HUES64 (cell line): ENCODE measurements at regions not wholly inside any gene's neighbourhood (a gene's known extent, or its start where the extent isn't known, plus 50 kb on each side); places are given as distances from the start of the nearest gene placed in this dataset.

Experiments
- H3K27ac ChIP-seq: 2 replicates; pipeline ENCODE4 v1.7.0; 2013; ENCODE audit warnings: low read depth, low read length, inconsistent platforms
- H3K27me3 ChIP-seq: 2 replicates; pipeline ENCODE4 v1.6.1; 2013; ENCODE audit warnings: mild to moderate bottlenecking, low read length; ENCODE audit not compliant: insufficient read depth
- H3K36me3 ChIP-seq: 2 replicates; pipeline ENCODE4 v1.6.1; 2013; ENCODE audit warnings: mild to moderate bottlenecking, low read length; ENCODE audit not compliant: insufficient read depth
- H3K4me1 ChIP-seq: 2 replicates; pipeline ENCODE4 v1.6.1; 2013; ENCODE audit warnings: mild to moderate bottlenecking, low read length, moderate library complexity; ENCODE audit not compliant: insufficient read depth
- H3K4me3 ChIP-seq: 2 replicates; pipeline ENCODE4 v1.5.1; 2013; ENCODE audit warnings: mild to moderate bottlenecking, low read length, moderate library complexity
- H3K9ac ChIP-seq: 2 replicates; pipeline ENCODE4 v1.6.1; 2013; ENCODE audit warnings: mild to moderate bottlenecking, low read depth, low read length
- H3K9me3 ChIP-seq: 2 replicates; pipeline ENCODE4 v1.6.1; 2013; ENCODE audit warnings: low read depth, low read length; ENCODE audit not compliant: insufficient read depth
- WGBS: fragments of 150-250, 120-280 bp; methylation state at CpG from one replicate; pipeline ENCODE4 v1.1.7; 2013; ENCODE audit warnings: missing lambda C conversion rate; 5-methylcytosine and 5-hydroxymethylcytosine counted together

DNA sequence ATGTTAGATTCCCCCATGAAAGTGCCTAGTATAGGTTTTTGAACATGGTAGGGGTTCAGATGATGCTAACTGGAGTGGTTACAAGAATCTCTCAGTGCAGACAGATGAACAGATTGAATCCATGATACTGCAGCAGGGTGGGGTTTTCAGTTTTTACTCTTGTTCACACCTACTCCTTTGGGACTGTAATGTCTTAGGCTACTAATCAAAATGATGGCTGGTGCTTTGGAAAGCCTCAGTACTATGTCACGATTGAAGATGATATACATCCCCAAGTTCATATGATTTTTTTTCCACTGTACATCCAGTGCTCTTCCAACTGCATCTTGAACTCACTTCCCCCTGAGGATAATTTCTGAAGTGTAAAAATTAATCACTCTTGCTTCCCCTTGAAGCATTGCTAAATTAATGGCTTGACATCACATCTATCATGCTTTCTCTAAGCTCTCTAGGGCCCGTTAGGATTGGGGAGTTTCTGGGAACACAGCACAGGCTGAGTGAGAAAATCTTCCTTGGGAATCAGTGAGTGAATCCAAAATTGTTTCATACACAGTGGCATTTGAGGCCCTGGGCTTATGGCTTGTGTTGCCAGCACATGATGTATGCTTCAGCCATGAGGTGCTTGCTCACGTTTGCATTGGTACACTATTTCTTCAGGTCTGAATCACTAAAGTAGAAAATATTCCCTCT is 115.0 kb upstream of the TPRG1 start:
- Histone ChIP-seq H3K27me3 (no peaks in the 10 kb centered on the region), H3K27ac (no peak overlapping the region), H3K36me3 (no peaks in the 10 kb centered on the region), H3K4me3 (no peak overlapping the region), H3K9me3 (no peaks in the 10 kb centered on the region), H3K9ac (no peak overlapping the region), H3K4me1 (no peaks in the 10 kb centered on the region)
- 82% methylated on average over 3 of the region's 3 CpGs for WGBS

DNA sequence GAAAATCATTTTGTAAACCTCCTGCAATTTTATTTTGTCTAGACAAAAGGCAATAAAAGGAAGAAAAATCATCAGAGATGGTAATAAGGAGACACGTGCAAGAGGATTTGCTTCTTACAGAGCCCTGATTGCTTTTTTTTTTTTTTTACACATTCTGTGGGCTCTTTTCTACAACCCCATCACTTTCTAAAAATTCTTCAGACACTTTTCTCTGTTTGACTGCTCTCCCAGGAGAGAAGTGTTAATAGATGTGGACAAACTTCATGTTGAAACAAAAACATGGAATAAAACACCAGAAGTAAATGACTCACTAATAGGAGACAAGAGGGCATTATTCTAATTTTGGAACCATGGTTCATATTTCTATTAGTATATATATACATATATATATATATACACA is 114.4 kb upstream of the TPRG1 start:
- no peak overlapping the region for H3K4me3 ChIP-seq
- no peaks in the 10 kb centered on the region for H3K36me3 ChIP-seq
- no peak overlapping the region for H3K27ac ChIP-seq
- H3K4me1 ChIP-seq, result no peaks in the 10 kb centered on the region
- no peaks in the 10 kb centered on the region for H3K27me3 ChIP-seq
- H3K9me3 ChIP-seq, result no peaks in the 10 kb centered on the region
- 100% methylated on average over 1 of the region's 1 CpG for WGBS
- no peak overlapping the region for H3K9ac ChIP-seq

DNA sequence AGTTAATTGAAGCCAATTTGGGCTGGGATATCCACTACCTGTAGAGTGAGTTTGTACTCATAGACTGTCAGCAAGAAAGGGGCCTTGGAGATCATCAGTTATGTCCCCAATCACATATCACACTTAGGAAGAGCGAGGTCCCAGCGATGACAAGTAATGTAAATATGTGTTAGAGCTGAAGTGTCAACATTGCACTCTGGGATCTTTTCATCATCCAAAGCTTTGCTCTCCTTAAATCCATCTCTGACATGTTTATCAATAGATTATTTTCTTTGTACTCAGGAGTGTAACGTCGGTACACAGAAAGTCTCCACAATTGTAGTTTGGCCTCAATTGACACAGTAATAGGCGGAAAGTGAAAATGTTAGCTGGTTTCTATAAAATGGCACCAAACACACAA is 113.7 kb upstream of the TPRG1 start:
- no peaks in the 10 kb centered on the region for H3K4me1 ChIP-seq
- peaks cover under 1% of the 10 kb centered on the region; the same call in 1 of the 2 replicates for H3K9me3 ChIP-seq
- WGBS, result 95% methylated on average over 4 of the region's 5 CpGs
- H3K36me3 ChIP-seq, result no peaks in the 10 kb centered on the region
- no peak overlapping the region for H3K27ac ChIP-seq
- H3K9ac ChIP-seq, result no peak overlapping the region
- no peak overlapping the region for H3K4me3 ChIP-seq
- H3K27me3 ChIP-seq, result no peaks in the 10 kb centered on the region

DNA sequence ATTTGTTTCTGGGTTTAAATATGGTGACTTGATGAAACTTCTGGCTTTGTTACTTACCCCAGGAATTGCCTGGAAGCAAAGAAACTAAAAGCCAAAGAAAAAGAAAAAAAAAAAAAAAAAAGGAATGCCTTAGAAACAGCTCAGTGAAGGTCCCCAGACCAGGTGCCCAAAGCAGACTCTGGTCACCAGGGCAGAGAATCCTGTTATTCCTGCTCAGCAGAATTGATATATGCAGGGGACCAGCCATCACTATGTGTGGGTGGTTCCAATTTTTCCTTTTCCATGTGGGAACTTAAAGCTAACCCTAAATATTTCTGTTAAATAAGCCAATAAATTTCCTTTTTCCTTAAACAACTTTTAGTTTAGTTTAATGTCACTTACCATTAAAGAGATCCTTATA is 100.8 kb upstream of the TPRG1 start:
- 0 out of 2 replicates have a peak, but pooled peaks cover 2% of the 10 kb centered on the region for H3K9me3 ChIP-seq
- no peaks in the 10 kb centered on the region for H3K27me3 ChIP-seq
- no peak overlapping the region for H3K9ac ChIP-seq
- no peak overlapping the region for H3K27ac ChIP-seq
- H3K4me3 ChIP-seq, result no peak overlapping the region
- no peaks in the 10 kb centered on the region for H3K4me1 ChIP-seq
- no peaks in the 10 kb centered on the region for H3K36me3 ChIP-seq

DNA sequence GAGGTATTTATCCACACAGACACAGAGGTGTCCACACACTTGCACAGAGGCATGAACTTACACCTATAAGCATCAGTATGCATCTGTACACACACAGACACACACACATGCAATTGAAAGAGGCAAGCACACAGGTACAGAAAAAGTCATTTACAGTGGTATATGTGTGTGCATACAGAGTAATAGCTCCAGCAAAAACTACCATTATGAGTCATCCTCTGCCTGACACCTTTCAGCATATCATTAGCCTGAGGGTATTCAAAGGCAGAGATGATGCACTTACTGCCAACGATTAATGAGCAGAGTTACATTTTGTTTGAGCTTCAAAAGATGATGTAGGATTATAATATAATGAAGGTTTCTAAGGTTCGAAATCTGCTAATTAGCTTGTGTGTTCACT is 100.3 kb upstream of the TPRG1 start:
- WGBS, result 85% methylated on average over 2 of the region's 2 CpGs
- H3K4me1 ChIP-seq, result no peaks in the 10 kb centered on the region

DNA sequence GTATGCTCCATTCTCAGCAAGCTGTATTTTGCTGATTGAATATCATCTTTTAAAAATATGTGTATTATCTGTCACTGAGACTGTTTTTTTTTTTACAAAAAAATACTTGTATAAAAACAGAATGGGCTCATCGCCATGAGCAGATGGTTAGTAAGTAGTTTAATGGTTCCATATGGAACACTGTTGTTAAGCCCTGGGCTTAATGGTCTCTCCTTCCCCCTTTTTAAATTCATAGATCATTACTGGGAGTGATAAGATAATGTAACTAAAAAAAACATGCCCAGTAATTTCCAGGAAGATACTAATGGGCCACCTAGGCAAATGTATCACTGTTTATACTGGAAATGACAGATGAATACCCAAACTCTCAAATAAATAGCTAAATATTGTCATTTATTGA is 95.3 kb upstream of the TPRG1 start:
- Histone ChIP-seq H3K4me3 (no peak overlapping the region), H3K9ac (no peak overlapping the region), H3K4me1 (no peaks in the 10 kb centered on the region), H3K27me3 (no peaks in the 10 kb centered on the region), H3K27ac (no peak overlapping the region), H3K9me3 (no peaks in the 10 kb centered on the region), H3K36me3 (no peaks in the 10 kb centered on the region)
- no CpG with 5 or more reads among the region's 1 CpG for WGBS

More for the DNA sequence above, 100.3 kb upstream of the TPRG1 start:
- H3K27me3 ChIP-seq, result no peaks in the 10 kb centered on the region
- H3K4me3 ChIP-seq, result no peak overlapping the region
- H3K27ac ChIP-seq, result no peak overlapping the region
- H3K36me3 ChIP-seq, result no peaks in the 10 kb centered on the region
- 0 out of 2 replicates have a peak, but pooled peaks cover 2% of the 10 kb centered on the region for H3K9me3 ChIP-seq
- H3K9ac ChIP-seq, result no peak overlapping the region

DNA sequence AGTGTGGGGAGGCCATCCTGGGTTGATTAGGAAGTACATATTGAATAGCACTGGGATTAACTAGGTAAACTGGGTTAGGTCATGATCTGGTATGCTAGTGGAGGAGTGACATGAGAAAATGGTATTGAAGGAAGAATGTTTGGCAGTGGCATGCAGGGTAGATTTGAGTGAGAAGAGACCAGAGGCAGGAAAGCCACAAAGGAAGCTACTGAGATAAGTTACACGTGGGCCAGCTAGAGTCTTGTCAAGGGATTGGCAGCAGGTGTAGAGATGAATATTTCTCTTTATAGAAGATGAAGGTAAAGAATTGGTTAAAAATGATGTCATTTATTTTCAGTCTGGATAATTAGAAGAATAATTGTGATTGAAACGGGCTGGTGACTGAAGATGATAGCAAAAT is 91.0 kb upstream of the TPRG1 start:
- H3K4me1 ChIP-seq, result no peaks in the 10 kb centered on the region
- no peaks in the 10 kb centered on the region for H3K27me3 ChIP-seq
- H3K4me3 ChIP-seq, result no peak overlapping the region
- WGBS, result 90% methylated on average over 2 of the region's 2 CpGs
- no peaks in the 10 kb centered on the region for H3K9me3 ChIP-seq
- H3K36me3 ChIP-seq, result no peaks in the 10 kb centered on the region
- no peak overlapping the region for H3K27ac ChIP-seq
- H3K9ac ChIP-seq, result no peak overlapping the region

DNA sequence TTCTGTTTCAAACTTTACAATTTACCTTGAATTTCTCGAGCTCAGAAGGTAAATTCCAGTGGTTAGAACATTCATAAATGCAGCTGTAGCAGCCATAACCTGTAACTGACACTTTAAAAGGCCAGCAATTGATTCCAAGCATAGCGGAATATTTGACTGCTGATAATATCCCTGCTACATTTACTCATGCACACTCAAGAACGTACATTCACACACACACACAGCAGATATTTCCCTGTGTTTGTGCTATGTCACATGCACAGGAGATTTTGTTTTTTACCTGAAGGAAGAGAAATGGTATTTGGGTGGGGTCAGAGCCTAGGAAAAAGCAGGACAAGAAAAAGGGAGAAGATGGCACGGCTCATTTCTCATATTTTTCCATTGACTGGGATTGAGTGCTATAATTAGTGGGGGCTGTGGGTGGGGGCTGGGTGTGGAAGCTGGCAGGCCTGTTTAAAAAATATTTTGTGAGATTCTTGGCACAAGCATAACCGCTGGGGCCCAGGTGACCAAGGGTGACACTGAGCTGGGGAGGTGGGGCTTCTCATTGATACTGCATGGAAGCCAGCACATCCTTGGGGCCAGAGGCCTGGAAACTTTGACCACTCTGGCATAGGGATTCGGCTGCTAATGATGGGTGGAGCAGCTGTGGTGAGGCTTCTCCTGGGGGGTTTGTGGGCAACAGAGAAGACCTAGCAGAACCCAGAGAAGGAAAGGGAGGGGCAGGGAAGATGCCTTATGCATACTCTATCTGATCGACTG is 88.9 kb upstream of the TPRG1 start:
- Histone ChIP-seq H3K4me3 (no peak overlapping the region), H3K9me3 (no peaks in the 10 kb centered on the region), H3K9ac (no peak overlapping the region), H3K4me1 (no peaks in the 10 kb centered on the region), H3K27me3 (no peaks in the 10 kb centered on the region), H3K27ac (no peak overlapping the region), H3K36me3 (no peaks in the 10 kb centered on the region)
- 84% methylated on average over 7 of the region's 7 CpGs for WGBS

DNA sequence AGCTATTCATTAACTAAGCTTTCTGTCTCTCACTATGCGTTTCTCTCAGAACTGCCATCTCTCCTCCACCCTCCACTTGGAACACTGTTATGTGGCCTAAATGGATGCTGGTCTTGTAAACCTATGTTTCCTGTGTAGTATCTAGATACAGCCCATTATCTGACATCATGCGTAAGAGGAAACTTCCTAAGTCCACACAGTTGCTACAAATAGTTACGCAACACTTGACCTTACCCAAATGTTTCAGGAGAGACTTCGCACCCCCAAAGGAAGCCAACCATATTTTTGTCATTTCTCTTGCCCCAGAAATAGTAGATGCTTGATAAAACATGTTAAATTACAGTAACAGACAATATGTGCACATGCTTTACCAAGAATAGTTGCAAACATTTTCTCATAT is 87.2 kb upstream of the TPRG1 start:
- no peaks in the 10 kb centered on the region for H3K27me3 ChIP-seq
- H3K9ac ChIP-seq, result no peak overlapping the region
- H3K9me3 ChIP-seq, result no peaks in the 10 kb centered on the region
- no peak overlapping the region for H3K27ac ChIP-seq
- 95% methylated on average over 4 of the region's 4 CpGs for WGBS
- H3K4me1 ChIP-seq, result no peaks in the 10 kb centered on the region
- H3K4me3 ChIP-seq, result no peak overlapping the region
- no peaks in the 10 kb centered on the region for H3K36me3 ChIP-seq

DNA sequence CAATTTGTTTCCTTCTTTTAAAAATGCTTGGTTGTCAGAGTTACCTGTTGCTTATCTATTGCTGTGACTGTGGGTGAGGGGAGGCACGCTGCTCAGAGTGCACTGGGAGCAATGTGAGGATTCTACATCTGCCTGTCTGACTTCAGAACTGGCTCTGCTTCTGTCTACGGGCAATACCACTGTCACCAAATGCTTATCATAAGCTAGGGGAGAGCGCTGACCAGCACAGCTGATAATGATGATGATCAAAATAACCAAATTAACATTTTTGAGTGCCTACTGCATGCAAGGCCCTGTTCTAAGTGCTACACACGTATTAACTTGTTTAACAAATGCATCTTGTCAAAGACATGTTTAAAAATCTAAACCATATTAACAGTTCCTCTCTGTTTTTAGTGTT is 79.2 kb upstream of the TPRG1 start:
- Histone ChIP-seq H3K9ac (no peak overlapping the region), H3K27me3 (no peaks in the 10 kb centered on the region), H3K4me1 (no peaks in the 10 kb centered on the region), H3K9me3 (no peaks in the 10 kb centered on the region), H3K4me3 (no peak overlapping the region), H3K27ac (no peak overlapping the region), H3K36me3 (no peaks in the 10 kb centered on the region)
- 96% methylated on average over 4 of the region's 4 CpGs for WGBS

DNA sequence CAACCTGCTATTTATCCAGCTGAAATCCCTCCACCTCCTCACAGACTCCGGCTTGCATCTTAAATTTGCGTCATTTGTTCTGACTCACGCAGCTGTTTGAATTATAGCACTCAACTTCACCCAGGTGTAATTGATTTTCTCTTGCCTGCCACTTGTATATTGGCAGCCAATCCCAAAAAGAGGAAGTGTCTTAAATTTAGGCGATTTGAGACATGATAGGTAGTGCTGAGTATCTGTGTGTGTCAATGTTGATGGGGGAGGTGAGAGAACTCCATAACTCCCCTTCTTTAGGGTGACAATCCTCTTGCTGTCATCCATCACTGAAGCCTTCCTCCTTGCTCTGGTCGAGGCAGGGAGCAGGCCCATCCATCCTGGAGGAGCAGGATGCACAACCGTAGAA is 77.2 kb upstream of the TPRG1 start:
- WGBS, result 97% methylated on average over 5 of the region's 6 CpGs
- H3K9me3 ChIP-seq, result no peaks in the 10 kb centered on the region
- no peak overlapping the region for H3K4me3 ChIP-seq
- H3K4me1 ChIP-seq, result no peaks in the 10 kb centered on the region
- H3K27ac ChIP-seq, result no peak overlapping the region
- no peaks in the 10 kb centered on the region for H3K27me3 ChIP-seq
- H3K36me3 ChIP-seq, result no peaks in the 10 kb centered on the region
- H3K9ac ChIP-seq, result no peak overlapping the region
